MG63 (cell line): ENCODE measurements at regions not wholly inside any gene's neighbourhood (a gene's known extent, or its start where the extent isn't known, plus 50 kb on each side); places are given as distances from the start of the nearest gene placed in this dataset.
A peak's percentile ranks its signal among the peaks of the same experiment; 100 is the strongest.
"Not testable (repeated sequence)": the region's sequence is repeated elsewhere in the genome, so short reads cannot be mapped to it uniquely, and the experiment has no call there.

Experiments
- DNase-seq: peaks from one replicate; pipeline ENCODE4 v3.0.0-alpha.2; 2020
- H3K27me3 ChIP-seq: fragments of 250-450 bp; sonication (Bioruptor Pico); 2 replicates; pipeline ENCODE4 v1.5.1; 2020; ENCODE audit warnings: mild to moderate bottlenecking, moderate library complexity
- H3K36me3 ChIP-seq: fragments of 250-450 bp; sonication (Bioruptor Pico); 2 replicates; pipeline ENCODE4 v1.5.1; 2020; ENCODE audit warnings: mild to moderate bottlenecking, moderate library complexity
- H3K4me3 ChIP-seq: fragments of 250-450 bp; sonication (Bioruptor Pico); 2 replicates; pipeline ENCODE4 v1.5.1; 2020; ENCODE audit warnings: mild to moderate bottlenecking, moderate library complexity
- H3K9me3 ChIP-seq: fragments of 250-450 bp; sonication (Bioruptor Pico); 2 replicates; pipeline ENCODE4 v1.5.1; 2020; ENCODE audit warnings: mild to moderate bottlenecking, moderate library complexity

- H3K36me3 ChIP-seq = no peaks in the 10 kb centered on the region
- DNase-seq = no peak
These were observed 109.6 kb downstream of the CTNND1 start for GRCh38 chr11:57871231-57871630.

GRCh38 chr11:57873196-57873911 lies 111.8 kb downstream of the CTNND1 start:
- no peak for DNase-seq
- Histone ChIP-seq H3K4me3 (no peak overlapping the region), H3K27me3 (no peaks in the 10 kb centered on the region), H3K9me3 (no peaks in the 10 kb centered on the region), H3K36me3 (no peaks in the 10 kb centered on the region)

More at GRCh38 chr11:57871231-57871630, 109.6 kb downstream of the CTNND1 start:
- H3K9me3 ChIP-seq = no peaks in the 10 kb centered on the region
- no peaks in the 10 kb centered on the region for H3K27me3 ChIP-seq
- H3K4me3 ChIP-seq = no peak overlapping the region

- Histone ChIP-seq H3K36me3 (no peaks in the 10 kb centered on the region), H3K27me3 (no peaks in the 10 kb centered on the region), H3K4me3 (no peak overlapping the region), H3K9me3 (no peaks in the 10 kb centered on the region)
- DNase-seq = no peak
These were observed 113.4 kb downstream of the CTNND1 start for GRCh38 chr11:57874981-57875380.

- Histone ChIP-seq H3K27me3 (no peaks in the 10 kb centered on the region), H3K9me3 (no peaks in the 10 kb centered on the region), H3K36me3 (no peaks in the 10 kb centered on the region), H3K4me3 (no peak overlapping the region)
- DNase-seq = no peak
These were observed 120.0 kb downstream of the CTNND1 start for GRCh38 chr11:57881647-57882046.

GRCh38 chr11:57883630-57884029 lies 122.0 kb downstream of the CTNND1 start:
- H3K9me3 ChIP-seq = no peaks in the 10 kb centered on the region
- H3K4me3 ChIP-seq = no peak overlapping the region
- H3K36me3 ChIP-seq = no peaks in the 10 kb centered on the region
- no peak for DNase-seq
- no peaks in the 10 kb centered on the region for H3K27me3 ChIP-seq

GRCh38 chr11:57885298-57886050 lies 123.9 kb downstream of the CTNND1 start:
- DNase-seq = no peak
- Histone ChIP-seq H3K9me3 (no peaks in the 10 kb centered on the region), H3K4me3 (no peak overlapping the region), H3K36me3 (no peaks in the 10 kb centered on the region), H3K27me3 (no peaks in the 10 kb centered on the region)

- DNase-seq = no peak
- Histone ChIP-seq H3K27me3 (no peaks in the 10 kb centered on the region), H3K9me3 (no peaks in the 10 kb centered on the region), H3K36me3 (no peaks in the 10 kb centered on the region), H3K4me3 (no peak overlapping the region)
These were observed 126.8 kb downstream of the CTNND1 start for GRCh38 chr11:57888386-57888785.

- Histone ChIP-seq H3K27me3 (no peaks in the 10 kb centered on the region), H3K9me3 (no peaks in the 10 kb centered on the region), H3K36me3 (no peaks in the 10 kb centered on the region), H3K4me3 (no peak overlapping the region)
- DNase-seq = no peak
These were observed 128.9 kb downstream of the CTNND1 start for GRCh38 chr11:57890521-57890920.

- DNase-seq, H3K27me3 ChIP-seq, H3K36me3 ChIP-seq, H3K4me3 ChIP-seq, H3K9me3 ChIP-seq: not testable (repeated sequence)
These were observed 130.5 kb upstream of the OR9Q1 start for GRCh38 chr11:57893200-57893599.

- H3K9me3 ChIP-seq = no peaks in the 10 kb centered on the region
- DNase-seq = no peak
These were observed 127.1 kb upstream of the OR9Q1 start for GRCh38 chr11:57896361-57897145.

GRCh38 chr11:57899378-57899777 lies 124.3 kb upstream of the OR9Q1 start:
- Histone ChIP-seq H3K36me3 (no peaks in the 10 kb centered on the region), H3K27me3 (no peaks in the 10 kb centered on the region), H3K4me3 (no peak overlapping the region), H3K9me3 (no peaks in the 10 kb centered on the region)
- no peak for DNase-seq

More at GRCh38 chr11:57896361-57897145, 127.1 kb upstream of the OR9Q1 start:
- Histone ChIP-seq H3K27me3 (no peaks in the 10 kb centered on the region), H3K36me3 (no peaks in the 10 kb centered on the region), H3K4me3 (no peak overlapping the region)

GRCh38 chr11:57900320-57900719 lies 123.4 kb upstream of the OR9Q1 start:
- DNase-seq = no peak
- Histone ChIP-seq H3K36me3 (no peaks in the 10 kb centered on the region), H3K4me3 (no peak overlapping the region), H3K9me3 (no peaks in the 10 kb centered on the region; the same call in 1 of the 2 replicates), H3K27me3 (no peaks in the 10 kb centered on the region)

- no peak for DNase-seq
- Histone ChIP-seq H3K36me3 (no peaks in the 10 kb centered on the region), H3K27me3 (no peaks in the 10 kb centered on the region), H3K9me3 (no peaks in the 10 kb centered on the region; the same call in 1 of the 2 replicates), H3K4me3 (no peak overlapping the region)
These were observed 122.4 kb upstream of the OR9Q1 start for GRCh38 chr11:57901278-57901677.

- no peaks in the 10 kb centered on the region for H3K36me3 ChIP-seq
- H3K9me3 ChIP-seq = no peaks in the 10 kb centered on the region; the same call in 1 of the 2 replicates
- DNase-seq = no peak
- no peak overlapping the region for H3K4me3 ChIP-seq
- H3K27me3 ChIP-seq = no peaks in the 10 kb centered on the region
These were observed 121.9 kb upstream of the OR9Q1 start for GRCh38 chr11:57901756-57902155.

GRCh38 chr11:57903011-57903410 lies 120.7 kb upstream of the OR9Q1 start:
- no peak overlapping the region for H3K4me3 ChIP-seq
- H3K27me3 ChIP-seq = no peaks in the 10 kb centered on the region
- no peaks in the 10 kb centered on the region for H3K36me3 ChIP-seq
- no peaks in the 10 kb centered on the region; the same call in 1 of the 2 replicates for H3K9me3 ChIP-seq
- DNase-seq = no peak

GRCh38 chr11:57903441-57904123 lies 120.1 kb upstream of the OR9Q1 start:
- no peaks in the 10 kb centered on the region for H3K27me3 ChIP-seq
- no peak overlapping the region; the same call in 1 of the 2 replicates for H3K4me3 ChIP-seq
- H3K9me3 ChIP-seq = no peaks in the 10 kb centered on the region; the same call in 1 of the 2 replicates
- no peaks in the 10 kb centered on the region for H3K36me3 ChIP-seq
- DNase-seq = peak; percentile 54
